ENCODE measurements at regions not wholly inside any gene's neighbourhood (a gene's known extent, or its start where the extent isn't known, plus 50 kb on each side); places are given as distances from the start of the nearest gene placed in this dataset.

- H3K4me1 ChIP-seq (ENCODE audit: control insufficient read depth, insufficient read depth, low read depth, low read length) = peaks cover 21% of the 10 kb centered on the region
- WGBS = 98% methylated on average over 4 of the region's 5 CpGs
- no peak overlapping the region for H2BK15ac ChIP-seq (ENCODE audit: low read depth, poor library complexity, severe bottlenecking)
Observed at GRCh38 chr13:30135868-30136267, 171.5 kb downstream of the KATNAL1 start.

GRCh38 chr13:30135351-30135750 lies 172.0 kb downstream of the KATNAL1 start:
- no peak for DNase-seq
- peaks cover 21% of the 10 kb centered on the region for H3K4me1 ChIP-seq (ENCODE audit: control insufficient read depth, insufficient read depth, low read depth, low read length)
- whole genome bisulfite sequencing = 96% methylated on average over 7 of the region's 7 CpGs
- H3K9ac ChIP-seq (ENCODE audit: low read length) = no peak overlapping the region
- H2AK5ac ChIP-seq (ENCODE audit: low read length, severe bottlenecking) = no peak overlapping the region
- peak overlapping the region in 1 of 2 experiments; percentile 46 for H3K18ac ChIP-seq (ENCODE audit: low read depth in 1 of 2, low read length in 2 of 2)
- peaks cover 0 to 21% of the 10 kb centered on the region in 2 experiments for H3K27me3 ChIP-seq (ENCODE audit: control insufficient read depth in 1 of 2, insufficient read depth in 1 of 2, low read length in 2 of 2)
- H3K79me1 ChIP-seq (replicated peaks; ENCODE audit: low read length, poor library complexity, severe bottlenecking) = no peaks in the 10 kb centered on the region
- no peak overlapping the region for H4K8ac ChIP-seq (ENCODE audit: low read length)
- peak overlapping the region; percentile 31 to 91 for H2BK12ac ChIP-seq (ENCODE audit: low read length in 2 of 2)
- no peaks in the 10 kb centered on the region for H3K36me3 ChIP-seq (ENCODE audit: control insufficient read depth in 1 of 2, insufficient read depth in 2 of 2, low read depth in 1 of 2, low read length in 2 of 2)
- peak overlapping the region; percentile 27 for H4K91ac ChIP-seq (ENCODE audit: low read length)
- peak overlapping the region in 1 of 2 experiments; percentile 53 for H3K14ac ChIP-seq (ENCODE audit: low read length in 2 of 2)
- no peaks in the 10 kb centered on the region for H3K9me3 ChIP-seq (ENCODE audit: control insufficient read depth, low read length)
- no peak overlapping the region for H2BK120ac ChIP-seq (ENCODE audit: low read depth, low read length)
- H3K23ac ChIP-seq (ENCODE audit: low read length in 2 of 2) = no peak overlapping the region
- no peak overlapping the region for H3K27ac ChIP-seq (ENCODE audit: low read length, poor library complexity, severe bottlenecking)
- peak overlapping the region in 1 of 2 experiments; percentile 13 for H3K4ac ChIP-seq (ENCODE audit: low read depth in 1 of 2, low read length in 2 of 2)
- H2BK5ac ChIP-seq (ENCODE audit: low read depth, low read length, poor library complexity, severe bottlenecking) = no peak overlapping the region
- no peak overlapping the region for H3K4me2 ChIP-seq (ENCODE audit: low read length, poor library complexity, severe bottlenecking)
- H3K4me3 ChIP-seq (ENCODE audit: insufficient read depth in 1 of 2, low read depth in 1 of 2, low read length in 2 of 2) = no peak overlapping the region
- H2BK15ac ChIP-seq (ENCODE audit: low read depth, poor library complexity, severe bottlenecking) = no peak overlapping the region
- H2AFZ ChIP-seq (ENCODE audit: low read depth, low read length) = no peak overlapping the region

More at GRCh38 chr13:30135868-30136267, 171.5 kb downstream of the KATNAL1 start:
- Histone ChIP-seq H3K18ac (ENCODE audit: low read depth in 1 of 2, low read length in 2 of 2) (peak overlapping the region in 1 of 2 experiments; percentile 10), H2BK12ac (ENCODE audit: low read length in 2 of 2) (peak overlapping the region; percentile 31 to 45), H3K79me1 (replicated peaks; ENCODE audit: low read length, poor library complexity, severe bottlenecking) (no peaks in the 10 kb centered on the region), H4K8ac (ENCODE audit: low read length) (no peak overlapping the region), H2BK5ac (ENCODE audit: low read depth, low read length, poor library complexity, severe bottlenecking) (no peak overlapping the region), H3K9me3 (ENCODE audit: control insufficient read depth, low read length) (no peaks in the 10 kb centered on the region), H3K4me2 (ENCODE audit: low read length, poor library complexity, severe bottlenecking) (no peak overlapping the region), H4K91ac (ENCODE audit: low read length) (no peak overlapping the region), H3K27ac (ENCODE audit: low read length, poor library complexity, severe bottlenecking) (no peak overlapping the region), H3K36me3 (ENCODE audit: control insufficient read depth in 1 of 2, insufficient read depth in 2 of 2, low read depth in 1 of 2, low read length in 2 of 2) (no peaks in the 10 kb centered on the region), H2AK5ac (ENCODE audit: low read length, severe bottlenecking) (peak overlapping the region; percentile 20), H3K4ac (ENCODE audit: low read depth in 1 of 2, low read length in 2 of 2) (no peak overlapping the region), H3K27me3 (ENCODE audit: control insufficient read depth in 1 of 2, insufficient read depth in 1 of 2, low read length in 2 of 2) (peaks cover 0 to 21% of the 10 kb centered on the region in 2 experiments), H3K23ac (ENCODE audit: low read length in 2 of 2) (no peak overlapping the region), H3K14ac (ENCODE audit: low read length in 2 of 2) (no peak overlapping the region), H3K4me3 (ENCODE audit: insufficient read depth in 1 of 2, low read depth in 1 of 2, low read length in 2 of 2) (no peak overlapping the region), H2AFZ (ENCODE audit: low read depth, low read length) (no peak overlapping the region), H2BK120ac (ENCODE audit: low read depth, low read length) (peak overlapping the region; percentile 23), H3K9ac (ENCODE audit: low read length) (no peak overlapping the region)
- no peak for DNase-seq

GRCh38 chr13:30134578-30134977 lies 172.8 kb downstream of the KATNAL1 start:
- Histone ChIP-seq H3K18ac (ENCODE audit: low read depth in 1 of 2, low read length in 2 of 2) (peak overlapping the region in 1 of 2 experiments; percentile 41), H3K23ac (ENCODE audit: low read length in 2 of 2) (no peak overlapping the region), H2BK12ac (ENCODE audit: low read length in 2 of 2) (peak overlapping the region in 1 of 2 experiments; percentile 45), H2BK120ac (ENCODE audit: low read depth, low read length) (no peak overlapping the region), H2BK15ac (ENCODE audit: low read depth, poor library complexity, severe bottlenecking) (no peak overlapping the region), H4K8ac (ENCODE audit: low read length) (no peak overlapping the region), H3K4me3 (ENCODE audit: insufficient read depth in 1 of 2, low read depth in 1 of 2, low read length in 2 of 2) (no peak overlapping the region), H3K79me1 (replicated peaks; ENCODE audit: low read length, poor library complexity, severe bottlenecking) (no peaks in the 10 kb centered on the region), H3K4me2 (ENCODE audit: low read length, poor library complexity, severe bottlenecking) (no peak overlapping the region), H4K91ac (ENCODE audit: low read length) (no peak overlapping the region), H2AFZ (ENCODE audit: low read depth, low read length) (no peak overlapping the region), H3K4ac (ENCODE audit: low read depth in 1 of 2, low read length in 2 of 2) (no peak overlapping the region), H3K14ac (ENCODE audit: low read length in 2 of 2) (peak overlapping the region in 1 of 2 experiments; percentile 53), H3K9me3 (ENCODE audit: control insufficient read depth, low read length) (no peaks in the 10 kb centered on the region), H3K4me1 (ENCODE audit: control insufficient read depth, insufficient read depth, low read depth, low read length) (peaks cover 21% of the 10 kb centered on the region), H3K27ac (ENCODE audit: low read length, poor library complexity, severe bottlenecking) (no peak overlapping the region), H3K36me3 (ENCODE audit: control insufficient read depth in 1 of 2, insufficient read depth in 2 of 2, low read depth in 1 of 2, low read length in 2 of 2) (no peaks in the 10 kb centered on the region), H3K27me3 (ENCODE audit: control insufficient read depth in 1 of 2, insufficient read depth in 1 of 2, low read length in 2 of 2) (peaks cover 0 to 23% of the 10 kb centered on the region in 2 experiments), H3K9ac (ENCODE audit: low read length) (peak overlapping the region; percentile 9), H2BK5ac (ENCODE audit: low read depth, low read length, poor library complexity, severe bottlenecking) (no peak overlapping the region), H2AK5ac (ENCODE audit: low read length, severe bottlenecking) (no peak overlapping the region)
- 55% methylated on average over 2 of the region's 2 CpGs for WGBS
- no peak for DNase-seq

- Histone ChIP-seq H3K27me3 (ENCODE audit: control insufficient read depth in 1 of 2, insufficient read depth in 1 of 2, low read length in 2 of 2) (peaks cover 0 to 25% of the 10 kb centered on the region in 2 experiments), H4K8ac (ENCODE audit: low read length) (peak overlapping the region; percentile 78), H3K9me3 (ENCODE audit: control insufficient read depth, low read length) (no peaks in the 10 kb centered on the region), H3K9ac (ENCODE audit: low read length) (peak overlapping the region; percentile 3), H3K4me3 (ENCODE audit: insufficient read depth in 1 of 2, low read depth in 1 of 2, low read length in 2 of 2) (no peak overlapping the region), H3K4me2 (ENCODE audit: low read length, poor library complexity, severe bottlenecking) (no peak overlapping the region), H3K18ac (ENCODE audit: low read depth in 1 of 2, low read length in 2 of 2) (peak overlapping the region in 1 of 2 experiments; percentile 44), H2AFZ (ENCODE audit: low read depth, low read length) (no peak overlapping the region), H3K14ac (ENCODE audit: low read length in 2 of 2) (no peak overlapping the region), H2BK15ac (ENCODE audit: low read depth, poor library complexity, severe bottlenecking) (no peak overlapping the region), H3K4me1 (ENCODE audit: control insufficient read depth, insufficient read depth, low read depth, low read length) (peaks cover 21% of the 10 kb centered on the region), H2AK5ac (ENCODE audit: low read length, severe bottlenecking) (peak overlapping the region; percentile 26), H3K23ac (ENCODE audit: low read length in 2 of 2) (no peak overlapping the region), H3K27ac (ENCODE audit: low read length, poor library complexity, severe bottlenecking) (no peak overlapping the region), H3K36me3 (ENCODE audit: control insufficient read depth in 1 of 2, insufficient read depth in 2 of 2, low read depth in 1 of 2, low read length in 2 of 2) (no peaks in the 10 kb centered on the region), H2BK120ac (ENCODE audit: low read depth, low read length) (no peak overlapping the region), H2BK5ac (ENCODE audit: low read depth, low read length, poor library complexity, severe bottlenecking) (no peak overlapping the region), H3K79me1 (replicated peaks; ENCODE audit: low read length, poor library complexity, severe bottlenecking) (no peaks in the 10 kb centered on the region), H2BK12ac (ENCODE audit: low read length in 2 of 2) (peak overlapping the region; percentile 46 to 61), H3K4ac (ENCODE audit: low read depth in 1 of 2, low read length in 2 of 2) (peak overlapping the region in 1 of 2 experiments; percentile 81), H4K91ac (ENCODE audit: low read length) (no peak overlapping the region)
- WGBS = 28% methylated on average over 7 of the region's 7 CpGs
- DNase-seq = peak; percentile 81
Observed at GRCh38 chr13:30133996-30134395, 173.4 kb downstream of the KATNAL1 start.

Measured in mesenchymal stem cell (in vitro differentiated cells and primary cell).